HCT116 (cell line): ENCODE measurements at regions not wholly inside any gene's neighbourhood (a gene's known extent, or its start where the extent isn't known, plus 50 kb on each side); places are given as distances from the start of the nearest gene placed in this dataset.

Experiments
- ATAC-seq: fragments of 200-7000 bp; cut with Tn5 transposase; 2 replicates; pipeline ENCODE4 v1.9.1; 2020; ENCODE audit warnings: mild to moderate bottlenecking, moderate library complexity
- BruUV-seq: library from RNA; stranded (reverse); fragments of 400-500 nt; replicated peaks from 2 replicates; lab custom pipeline; 2021; lab: Mats Ljungman, UMichigan
- CTCF ChIA-PET: fragments of 300-600 bp; sonication (Branson Sonifier 250); formaldehyde crosslinking; loops from one replicate; lab custom pipeline; 2021; ENCODE audit warnings: antibody characterized with exemption; lab: Charles Lee
- POLR2A ChIA-PET: fragments of 300-600, 350-600 bp; sonication (Branson Sonifier 250); formaldehyde crosslinking; loops from one replicate; lab custom pipeline; 2021; ENCODE audit warnings: antibody characterized with exemption; lab: Charles Lee
- RAD21 ChIA-PET, 2 experiments: fragments of 300-600 bp; sonication (Branson Sonifier 250); formaldehyde crosslinking; loops; one replicate each; lab custom pipeline; 2023; ENCODE audit warnings: low total read pairs in 2 of 2; ENCODE audit not compliant: uncharacterized antibody in 2 of 2, unreplicated experiment in 2 of 2, low non-redundant PET in 1 of 2; lab: Charles Lee
- DNase-seq: peaks from one replicate; pipeline ENCODE4 v3.0.0-alpha.2; 2010; ENCODE audit warnings: low read depth, low spot score
- H2AFZ ChIP-seq: fragments of 200-600 bp; shearing (Covaris generic), sonication (generic); 2 replicates; pipeline ENCODE4 v1.6.1; 2017; ENCODE audit warnings: low read depth, mixed run types, mixed read lengths, antibody characterized with exemption, low read length; ENCODE audit not compliant: poor library complexity, severe bottlenecking
- H3K27ac ChIP-seq: 2 replicates; pipeline ENCODE4 v1.5.1; 2012; ENCODE audit warnings: low read depth, low read length
- H3K27me3 ChIP-seq: fragments of 200-600 bp; sonication (generic); 2 replicates; pipeline ENCODE4 v1.6.1; 2016; ENCODE audit warnings: mixed run types, low read length, mixed read lengths; ENCODE audit not compliant: insufficient read depth
- H3K36me3 ChIP-seq, 2 experiments: fragments of 200-500 bp in 1 of 2; fragments of 200-600 bp in 1 of 2; sonication (Bioruptor generic) in 1 of 2; sonication (generic) in 1 of 2; 2 replicates each; pipeline versions ENCODE4 v1.5.1 to v1.6.1; 2014 to 2016; ENCODE audit warnings: low read length in 2 of 2, inconsistent platforms in 1 of 2, mixed read lengths in 1 of 2, mixed run types in 1 of 2; ENCODE audit not compliant: insufficient read depth in 2 of 2, control insufficient read depth in 1 of 2
- H3K4me1 ChIP-seq, 2 experiments: fragments of 200-600 bp in 1 of 2; sonication (generic) in 1 of 2; 2 replicates each; pipeline versions ENCODE4 v1.5.1 to v1.6.1; 2012 to 2017; ENCODE audit warnings: low read length in 2 of 2, inconsistent platforms in 1 of 2, mild to moderate bottlenecking in 1 of 2, mixed read lengths in 1 of 2, mixed run types in 1 of 2, moderate library complexity in 1 of 2; ENCODE audit not compliant: insufficient read depth in 2 of 2, control insufficient read depth in 1 of 2
- H3K4me2 ChIP-seq: fragments of 200-600 bp; sonication (generic); 2 replicates; pipeline ENCODE4 v1.6.1; 2017; ENCODE audit warnings: mixed run types, low read length, mixed read lengths
- H3K4me3 ChIP-seq, 2 experiments: fragments of 200-600 bp in 1 of 2; sonication (generic) in 1 of 2; replicated peaks in 1 of 2; 2 replicates each; pipeline ENCODE4 v1.5.1; 2011 to 2016; ENCODE audit warnings: low read length in 2 of 2, control low read depth in 1 of 2, low read depth in 1 of 2, mild to moderate bottlenecking in 1 of 2, mixed read lengths in 1 of 2, mixed run types in 1 of 2
- H3K79me2 ChIP-seq: fragments of 200-600 bp; sonication (generic); 2 replicates; pipeline ENCODE4 v1.6.1; 2017; ENCODE audit warnings: mild to moderate bottlenecking, mixed run types, low read length, moderate library complexity, mixed read lengths; ENCODE audit not compliant: insufficient read depth
- H3K9ac ChIP-seq: fragments of 200-600 bp; sonication (generic); 2 replicates; pipeline ENCODE4 v1.6.1; 2016; ENCODE audit warnings: low read length, mixed read lengths
- H3K9me2 ChIP-seq: fragments of 200-600 bp; sonication (generic), shearing (Covaris generic); 2 replicates; pipeline ENCODE4 v1.6.1; 2017; ENCODE audit warnings: mixed run types, mild to moderate bottlenecking, moderate library complexity; ENCODE audit not compliant: insufficient read depth
- H3K9me3 ChIP-seq, 2 experiments: fragments of 200-500 bp in 1 of 2; fragments of 200-600 bp in 1 of 2; sonication (Bioruptor generic) in 1 of 2; sonication (generic) in 1 of 2; 2 replicates each; pipeline ENCODE4 v1.6.1; 2014 to 2017; ENCODE audit warnings: low read length in 2 of 2, mixed read lengths in 2 of 2, inconsistent platforms in 1 of 2, low read depth in 1 of 2, mild to moderate bottlenecking in 1 of 2, mixed run types in 1 of 2, moderate library complexity in 1 of 2; ENCODE audit not compliant: control insufficient read depth in 1 of 2, insufficient read depth in 1 of 2
- H4K20me1 ChIP-seq: fragments of 200-600 bp; sonication (generic), shearing (Covaris generic); 2 replicates; pipeline ENCODE4 v1.6.1; 2017; ENCODE audit warnings: mixed run types, mild to moderate bottlenecking, moderate library complexity; ENCODE audit not compliant: insufficient read depth
- CBX3 ChIP-seq: IDR thresholded peaks from 2 replicates; pipeline ENCODE4 v1.6.1; 2012; ENCODE audit warnings: low read depth
- EGR1 ChIP-seq: IDR thresholded peaks from 2 replicates; pipeline ENCODE4 v1.6.1; 2012; ENCODE audit warnings: low read depth
- ELF1 ChIP-seq: IDR thresholded peaks from 2 replicates; pipeline ENCODE4 v1.6.1; 2012; ENCODE audit warnings: low read depth, borderline replicate concordance
- FOSL1 ChIP-seq: IDR thresholded peaks from 2 replicates; pipeline ENCODE4 v1.6.1; 2012; ENCODE audit warnings: low read depth
- JUND ChIP-seq: IDR thresholded peaks from 2 replicates; pipeline ENCODE4 v1.6.1; 2012
- POLR2AphosphoS5 ChIP-seq: IDR thresholded peaks from 2 replicates; pipeline ENCODE4 v1.6.1; 2011; ENCODE audit warnings: mild to moderate bottlenecking, low read depth, low read length, moderate library complexity
- RAD21 ChIP-seq: IDR thresholded peaks from 2 replicates; pipeline ENCODE4 v1.6.1; 2012; ENCODE audit warnings: low read depth, mild to moderate bottlenecking
- SP1 ChIP-seq: IDR thresholded peaks from 2 replicates; pipeline ENCODE4 v1.6.1; 2012; ENCODE audit warnings: low read depth
- SRF ChIP-seq: IDR thresholded peaks from 2 replicates; pipeline ENCODE4 v1.6.1; 2012; ENCODE audit warnings: low read depth
- TCF7L2 ChIP-seq: IDR thresholded peaks from 2 replicates; pipeline ENCODE4 v1.7.0; 2011; ENCODE audit warnings: borderline replicate concordance, inconsistent platforms; ENCODE audit not compliant: insufficient read depth, insufficient read length; ENCODE audit errors: extremely low read depth
- ZFX ChIP-seq: fragments of 450-650 bp; IDR thresholded peaks from 2 replicates; pipeline ENCODE4 v1.6.1; 2017
- ZNF274 ChIP-seq: fragments of 200-500 bp; sonication (Bioruptor generic); IDR thresholded peaks from 2 replicates; pipeline ENCODE4 v1.6.1; 2014; ENCODE audit warnings: mild to moderate bottlenecking, low read depth, low read length, inconsistent platforms
- intact Hi-C: fragments of 100-400 bp; cut with micrococcal nuclease; formaldehyde crosslinking; loops from 2 replicates; pipeline ENCODE4 v1.10.0; 2022
- TF ChIP-seq, protein P1 (sequence below): IDR thresholded peaks from 2 replicates; pipeline ENCODE4 v1.6.1; 2011; ENCODE audit warnings: mild to moderate bottlenecking, low read length, moderate library complexity; ENCODE audit not compliant: insufficient replicate concordance; ENCODE audit errors: extremely low read depth
- TF ChIP-seq, protein P2 (sequence below): IDR thresholded peaks from 2 replicates; pipeline ENCODE4 v1.6.1; 2012; ENCODE audit warnings: low read depth

DNA sequence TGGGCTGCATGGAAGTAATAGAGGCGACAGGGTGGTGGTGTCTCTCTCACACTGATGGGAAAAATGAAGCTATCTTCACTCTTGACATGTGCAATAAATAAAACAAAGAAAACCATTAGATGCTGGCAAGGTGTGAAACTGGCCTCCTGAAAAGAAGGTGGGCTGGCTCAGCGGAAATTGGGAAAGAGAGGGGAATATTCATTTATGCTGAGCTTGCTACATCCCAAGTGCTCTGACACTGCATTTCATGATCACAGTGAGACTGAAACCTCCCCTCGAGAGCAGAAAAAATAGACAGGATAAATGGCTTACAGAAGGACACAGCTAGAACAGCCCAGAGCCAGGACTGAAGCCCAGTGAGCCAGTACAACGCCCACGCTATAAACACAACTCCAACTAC, 112.1 kb upstream of the SMLR1 start:
- H3K4me2 ChIP-seq: no peak overlapping the region
- H3K36me3 ChIP-seq: no peaks in the 10 kb centered on the region
- no peak for DNase-seq
- H3K9ac ChIP-seq: no peak overlapping the region
- H3K9me3 ChIP-seq: no peaks in the 10 kb centered on the region
- intact Hi-C loops: no loop called here
- CTCF ChIA-PET: interaction anchor here (0.7 kb wide), 1 partner anchor 17 kb away, joined by 3 read pairs; no protein-coding TSS in a partner anchor
- no peaks in the 10 kb centered on the region for H3K9me2 ChIP-seq
- H3K4me3 ChIP-seq: no peak overlapping the region
- H3K79me2 ChIP-seq: no peaks in the 10 kb centered on the region
- H3K27me3 ChIP-seq: no peaks in the 10 kb centered on the region
- TF ChIP-seq POLR2AphosphoS5: no peak
- TF ChIP-seq ZFX: no peak
- no peak for TF ChIP-seq FOSL1
- no peak for TF ChIP-seq TCF7L2
- no peak for TF ChIP-seq SRF
- TF ChIP-seq, protein P1, sequence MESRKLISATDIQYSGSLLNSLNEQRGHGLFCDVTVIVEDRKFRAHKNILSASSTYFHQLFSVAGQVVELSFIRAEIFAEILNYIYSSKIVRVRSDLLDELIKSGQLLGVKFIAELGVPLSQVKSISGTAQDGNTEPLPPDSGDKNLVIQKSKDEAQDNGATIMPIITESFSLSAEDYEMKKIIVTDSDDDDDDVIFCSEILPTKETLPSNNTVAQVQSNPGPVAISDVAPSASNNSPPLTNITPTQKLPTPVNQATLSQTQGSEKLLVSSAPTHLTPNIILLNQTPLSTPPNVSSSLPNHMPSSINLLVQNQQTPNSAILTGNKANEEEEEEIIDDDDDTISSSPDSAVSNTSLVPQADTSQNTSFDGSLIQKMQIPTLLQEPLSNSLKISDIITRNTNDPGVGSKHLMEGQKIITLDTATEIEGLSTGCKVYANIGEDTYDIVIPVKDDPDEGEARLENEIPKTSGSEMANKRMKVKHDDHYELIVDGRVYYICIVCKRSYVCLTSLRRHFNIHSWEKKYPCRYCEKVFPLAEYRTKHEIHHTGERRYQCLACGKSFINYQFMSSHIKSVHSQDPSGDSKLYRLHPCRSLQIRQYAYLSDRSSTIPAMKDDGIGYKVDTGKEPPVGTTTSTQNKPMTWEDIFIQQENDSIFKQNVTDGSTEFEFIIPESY: no peak
- no peak for TF ChIP-seq CBX3
- TF ChIP-seq ZNF274: no peak
- no peak for TF ChIP-seq SP1
- TF ChIP-seq RAD21: no peak
- no peak for TF ChIP-seq JUND
- TF ChIP-seq, protein P2, sequence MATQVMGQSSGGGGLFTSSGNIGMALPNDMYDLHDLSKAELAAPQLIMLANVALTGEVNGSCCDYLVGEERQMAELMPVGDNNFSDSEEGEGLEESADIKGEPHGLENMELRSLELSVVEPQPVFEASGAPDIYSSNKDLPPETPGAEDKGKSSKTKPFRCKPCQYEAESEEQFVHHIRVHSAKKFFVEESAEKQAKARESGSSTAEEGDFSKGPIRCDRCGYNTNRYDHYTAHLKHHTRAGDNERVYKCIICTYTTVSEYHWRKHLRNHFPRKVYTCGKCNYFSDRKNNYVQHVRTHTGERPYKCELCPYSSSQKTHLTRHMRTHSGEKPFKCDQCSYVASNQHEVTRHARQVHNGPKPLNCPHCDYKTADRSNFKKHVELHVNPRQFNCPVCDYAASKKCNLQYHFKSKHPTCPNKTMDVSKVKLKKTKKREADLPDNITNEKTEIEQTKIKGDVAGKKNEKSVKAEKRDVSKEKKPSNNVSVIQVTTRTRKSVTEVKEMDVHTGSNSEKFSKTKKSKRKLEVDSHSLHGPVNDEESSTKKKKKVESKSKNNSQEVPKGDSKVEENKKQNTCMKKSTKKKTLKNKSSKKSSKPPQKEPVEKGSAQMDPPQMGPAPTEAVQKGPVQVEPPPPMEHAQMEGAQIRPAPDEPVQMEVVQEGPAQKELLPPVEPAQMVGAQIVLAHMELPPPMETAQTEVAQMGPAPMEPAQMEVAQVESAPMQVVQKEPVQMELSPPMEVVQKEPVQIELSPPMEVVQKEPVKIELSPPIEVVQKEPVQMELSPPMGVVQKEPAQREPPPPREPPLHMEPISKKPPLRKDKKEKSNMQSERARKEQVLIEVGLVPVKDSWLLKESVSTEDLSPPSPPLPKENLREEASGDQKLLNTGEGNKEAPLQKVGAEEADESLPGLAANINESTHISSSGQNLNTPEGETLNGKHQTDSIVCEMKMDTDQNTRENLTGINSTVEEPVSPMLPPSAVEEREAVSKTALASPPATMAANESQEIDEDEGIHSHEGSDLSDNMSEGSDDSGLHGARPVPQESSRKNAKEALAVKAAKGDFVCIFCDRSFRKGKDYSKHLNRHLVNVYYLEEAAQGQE: no peak
- no peak for TF ChIP-seq EGR1
- no peak for TF ChIP-seq ELF1
- TF ChIP-seq, all 23 proteins: peak for 0
- no peaks in the 10 kb centered on the region for H3K4me1 ChIP-seq
- ATAC-seq: no peak
- no peak overlapping the region for H2AFZ ChIP-seq
- RAD21 ChIA-PET: no interaction called here
- POLR2A ChIA-PET: no interaction called here
- no TSS peak for BruUV-seq
- no peaks in the 10 kb centered on the region for H4K20me1 ChIP-seq
- no peak overlapping the region for H3K27ac ChIP-seq
